Mesodermal cell (in vitro differentiated cells): ENCODE measurements at regions not wholly inside any gene's neighbourhood (a gene's known extent, or its start where the extent isn't known, plus 50 kb on each side); places are given as distances from the start of the nearest gene placed in this dataset.
"Not testable (repeated sequence)": the region's sequence is repeated elsewhere in the genome, so short reads cannot be mapped to it uniquely, and the experiment has no call there.

ENCODE experiments used
- H3K27ac ChIP-seq: 2 replicates; pipeline ENCODE4 v1.7.0; 2013; ENCODE audit warnings: mild to moderate bottlenecking, low read depth, low read length, moderate library complexity; ENCODE audit not compliant: severe bottlenecking
- H3K36me3 ChIP-seq: 2 replicates; pipeline ENCODE4 v1.7.1; 2013; ENCODE audit warnings: mild to moderate bottlenecking, low read length, moderate library complexity; ENCODE audit not compliant: control insufficient read depth, insufficient read depth
- H3K4me1 ChIP-seq: one replicate; pipeline ENCODE4 v1.7.1; 2013; ENCODE audit warnings: mild to moderate bottlenecking, low read length; ENCODE audit not compliant: insufficient read depth, control insufficient read depth, poor library complexity, severe bottlenecking
- H3K4me3 ChIP-seq: 2 replicates; pipeline ENCODE4 v1.7.0; 2013; ENCODE audit warnings: low read length, control low read depth, mild to moderate bottlenecking; ENCODE audit not compliant: insufficient read depth, poor library complexity, severe bottlenecking; ENCODE audit errors: extremely low read depth
- H3K9me3 ChIP-seq: 2 replicates; pipeline ENCODE4 v1.7.1; 2013; ENCODE audit warnings: mild to moderate bottlenecking, low read length, moderate library complexity; ENCODE audit not compliant: control insufficient read depth
- WGBS, 2 experiments: methylation state at CpG; one replicate each; pipeline ENCODE4 v1.1.5; 2013; ENCODE audit warnings: missing lambda C conversion rate in 2 of 2; ENCODE audit not compliant: insufficient coverage in 2 of 2; 5-methylcytosine and 5-hydroxymethylcytosine counted together

- Histone ChIP-seq H3K4me3 (no peak overlapping the region), H3K36me3 (no peaks in the 10 kb centered on the region), H3K27ac (no peak overlapping the region), H3K4me1 (no peaks in the 10 kb centered on the region), H3K9me3 (no peaks in the 10 kb centered on the region)
- 100% methylated on average over 1 of the region's 3 CpGs; no CpG with 5 or more reads in 1 of the 2 experiments for WGBS, 2 experiments
Measured at GRCh38 chr10:64547168-64547567, 1026.0 kb downstream of the REEP3 start.

- Histone ChIP-seq H3K36me3 (no peaks in the 10 kb centered on the region), H3K27ac (no peak overlapping the region), H3K9me3 (no peaks in the 10 kb centered on the region), H3K4me3 (no peak overlapping the region), H3K4me1 (no peaks in the 10 kb centered on the region)
- WGBS, 2 experiments, result 88 to 95% methylated on average over 4 to 5 of the region's 5 CpGs
Measured at GRCh38 chr10:64555666-64556065, 1034.5 kb downstream of the REEP3 start.

- 80 to 83% methylated on average over 2 to 5 of the region's 5 CpGs for WGBS, 2 experiments
- no peaks in the 10 kb centered on the region for H3K9me3 ChIP-seq
- H3K27ac ChIP-seq, result no peak overlapping the region
- no peaks in the 10 kb centered on the region for H3K36me3 ChIP-seq
- no peaks in the 10 kb centered on the region for H3K4me1 ChIP-seq
- H3K4me3 ChIP-seq, result no peak overlapping the region
Measured at GRCh38 chr10:64558094-64558835, 1037.1 kb downstream of the REEP3 start.

- Histone ChIP-seq H3K4me3 (no peak overlapping the region), H3K4me1 (no peaks in the 10 kb centered on the region), H3K36me3 (no peaks in the 10 kb centered on the region), H3K9me3 (no peaks in the 10 kb centered on the region), H3K27ac (no peak overlapping the region)
- WGBS, 2 experiments, result no CpG with 5 or more reads among the region's 1 CpG
Measured at GRCh38 chr10:64571056-64571455, 1049.9 kb downstream of the REEP3 start.

- H3K36me3 ChIP-seq, result no peaks in the 10 kb centered on the region
- WGBS, 2 experiments, result no CpG with 5 or more reads among the region's 1 CpG
- no peak overlapping the region for H3K27ac ChIP-seq
- H3K4me3 ChIP-seq, result no peak overlapping the region
- no peaks in the 10 kb centered on the region for H3K4me1 ChIP-seq
- no peaks in the 10 kb centered on the region for H3K9me3 ChIP-seq
Measured at GRCh38 chr10:64573623-64574325, 1052.6 kb downstream of the REEP3 start.

GRCh38 chr10:64574371-64574770 is 1053.2 kb downstream of the REEP3 start:
- H3K27ac ChIP-seq, result no peak overlapping the region
- H3K4me1 ChIP-seq, result no peaks in the 10 kb centered on the region
- H3K4me3 ChIP-seq, result no peak overlapping the region
- H3K36me3 ChIP-seq, result no peaks in the 10 kb centered on the region
- no peaks in the 10 kb centered on the region for H3K9me3 ChIP-seq
- WGBS, 2 experiments, result 81 to 90% methylated on average over 2 of the region's 2 CpGs

GRCh38 chr10:64576497-64576896 is 1055.3 kb downstream of the REEP3 start:
- Histone ChIP-seq H3K4me3 (no peak overlapping the region), H3K36me3 (no peaks in the 10 kb centered on the region), H3K9me3 (no peaks in the 10 kb centered on the region), H3K27ac (no peak overlapping the region), H3K4me1 (no peaks in the 10 kb centered on the region)
- WGBS, 2 experiments, result 80 to 94% methylated on average over 8 to 9 of the region's 10 CpGs

GRCh38 chr10:64578757-64579156 is 1057.6 kb downstream of the REEP3 start:
- H3K9me3 ChIP-seq, H3K36me3 ChIP-seq, H3K27ac ChIP-seq, H3K4me1 ChIP-seq, H3K4me3 ChIP-seq: not testable (repeated sequence)
- 93 to 96% methylated on average over 3 to 4 of the region's 6 CpGs for WGBS, 2 experiments

- no CpG with 5 or more reads among the region's 2 CpGs for WGBS, 2 experiments
Measured at GRCh38 chr10:64586934-64587503, 1065.8 kb downstream of the REEP3 start.

GRCh38 chr10:64594072-64594471 is 1072.9 kb downstream of the REEP3 start:
- H3K4me1 ChIP-seq, result no peaks in the 10 kb centered on the region
- H3K4me3 ChIP-seq, result no peak overlapping the region
- H3K27ac ChIP-seq, result no peak overlapping the region
- 83% methylated on average over 1 of the region's 3 CpGs; no CpG with 5 or more reads in 1 of the 2 experiments for WGBS, 2 experiments
- no peaks in the 10 kb centered on the region for H3K9me3 ChIP-seq
- H3K36me3 ChIP-seq, result no peaks in the 10 kb centered on the region

More at GRCh38 chr10:64586934-64587503, 1065.8 kb downstream of the REEP3 start:
- Histone ChIP-seq H3K36me3 (no peaks in the 10 kb centered on the region), H3K4me3 (no peak overlapping the region), H3K4me1 (no peaks in the 10 kb centered on the region), H3K9me3 (no peaks in the 10 kb centered on the region), H3K27ac (no peak overlapping the region)

GRCh38 chr10:64598600-64598999 is 1077.4 kb downstream of the REEP3 start:
- H3K27ac ChIP-seq, result no peak overlapping the region
- H3K4me1 ChIP-seq, result no peaks in the 10 kb centered on the region
- no peak overlapping the region for H3K4me3 ChIP-seq
- H3K9me3 ChIP-seq, result no peaks in the 10 kb centered on the region
- no CpG with 5 or more reads among the region's 1 CpG for WGBS, 2 experiments
- H3K36me3 ChIP-seq, result no peaks in the 10 kb centered on the region
